Vagina (tissue), 2 donors: ENCODE measurements at regions not wholly inside any gene's neighbourhood (a gene's known extent, or its start where the extent isn't known, plus 50 kb on each side); places are given as distances from the start of the nearest gene placed in this dataset.

Source experiments
- DNase-seq, 2 donors: peaks; one replicate each; pipeline ENCODE4 v3.0.0-alpha.2; 2017; ENCODE audit errors: extremely low spot score in 2 of 2
- H3K27ac ChIP-seq: fragments of 200-600 bp; sonication (generic); one replicate; pipeline ENCODE4 v1.5.1; 2019
- H3K27me3 ChIP-seq: fragments of 200-600 bp; sonication (generic); one replicate; pipeline ENCODE4 v1.5.1; 2019
- H3K36me3 ChIP-seq, 2 donors: fragments of 200-600 bp; sonication (generic); one replicate each; pipeline ENCODE4 v1.5.1; 2017 to 2019
- H3K4me1 ChIP-seq: fragments of 200-600 bp; sonication (generic); one replicate; pipeline ENCODE4 v1.5.1; 2019
- H3K4me3 ChIP-seq, 2 donors: fragments of 200-600 bp; sonication (generic); 1 replicate in 1 of 2; 2 replicates in 1 of 2; pipeline ENCODE4 v1.5.1; 2016 to 2019
- H3K9me3 ChIP-seq: fragments of 200-600 bp; sonication (generic); one replicate; pipeline ENCODE4 v1.5.1; 2019
- CTCF ChIP-seq, 3 experiments: fragments of 450-650 bp in 2 of 3; fragments of 200-600 bp in 1 of 3; sonication (generic) in 1 of 3; IDR thresholded peaks; one replicate each; pipeline ENCODE4 v1.5.1; 2017 to 2019; ENCODE audit warnings: antibody characterized with exemption in 3 of 3, mild to moderate bottlenecking in 2 of 3, moderate library complexity in 2 of 3
- POLR2A ChIP-seq, 2 donors: fragments of 450-650 bp; IDR thresholded peaks; one replicate each; pipeline ENCODE4 v1.6.1; 2017; ENCODE audit warnings: antibody characterized with exemption in 2 of 2, mild to moderate bottlenecking in 2 of 2, moderate library complexity in 2 of 2
- POLR2AphosphoS5 ChIP-seq, 2 donors: sonication (generic); formaldehyde crosslinking; IDR thresholded peaks; one replicate each; pipeline ENCODE4 v1.9.0; 2017; ENCODE audit warnings: antibody characterized with exemption in 2 of 2, mild to moderate bottlenecking in 2 of 2, low read depth in 1 of 2; ENCODE audit not compliant: insufficient read depth in 1 of 2
- intact Hi-C: fragments of 100-400 bp; cut with DNase I; formaldehyde crosslinking; loops from one replicate; pipeline ENCODE4 v1.15.1; 2023

GRCh38 chr1:229759037-229759435, 133.0 kb downstream of the URB2 start:
- H3K27ac ChIP-seq, result no peak overlapping the region
- DNase-seq, result no peak
- no peaks in the 10 kb centered on the region for H3K27me3 ChIP-seq
- H3K4me1 ChIP-seq, result no peaks in the 10 kb centered on the region
- H3K4me3 ChIP-seq, result no peak overlapping the region
- intact Hi-C loops, result no loop called here
- H3K36me3 ChIP-seq, result no peaks in the 10 kb centered on the region
- no peaks in the 10 kb centered on the region for H3K9me3 ChIP-seq
- no peak for TF ChIP-seq CTCF (IDR thresholded peaks at IDR 0.05)
- TF ChIP-seq POLR2AphosphoS5 (IDR thresholded peaks at IDR 0.05; ENCODE audit: insufficient read depth in 1 of 2, low read depth in 1 of 2), result no peak
- TF ChIP-seq POLR2A (IDR thresholded peaks at IDR 0.05), result no peak

- Histone ChIP-seq H3K4me3 (no peak overlapping the region), H3K4me1 (no peaks in the 10 kb centered on the region), H3K36me3 (no peaks in the 10 kb centered on the region), H3K27ac (no peak overlapping the region), H3K9me3 (no peaks in the 10 kb centered on the region), H3K27me3 (no peaks in the 10 kb centered on the region)
- no peak for DNase-seq
- intact Hi-C loops, result no loop called here
- TF ChIP-seq POLR2AphosphoS5 (IDR thresholded peaks at IDR 0.05; ENCODE audit: insufficient read depth in 1 of 2, low read depth in 1 of 2) (no peak), POLR2A (IDR thresholded peaks at IDR 0.05) (no peak), CTCF (IDR thresholded peaks at IDR 0.05) (no peak)
Measured at GRCh38 chr1:229759586-229759985, 133.5 kb downstream of the URB2 start.

GRCh38 chr1:229760478-229760996, 134.5 kb downstream of the URB2 start:
- no peak for DNase-seq
- H3K27me3 ChIP-seq, result no peaks in the 10 kb centered on the region
- TF ChIP-seq POLR2AphosphoS5 (IDR thresholded peaks at IDR 0.05; ENCODE audit: insufficient read depth in 1 of 2, low read depth in 1 of 2) (no peak), POLR2A (IDR thresholded peaks at IDR 0.05) (no peak), CTCF (IDR thresholded peaks at IDR 0.05) (no peak)
- intact Hi-C loops, result no loop called here
- H3K36me3 ChIP-seq, result no peaks in the 10 kb centered on the region
- no peak overlapping the region for H3K4me3 ChIP-seq
- H3K27ac ChIP-seq, result no peak overlapping the region
- H3K9me3 ChIP-seq, result no peaks in the 10 kb centered on the region
- no peaks in the 10 kb centered on the region for H3K4me1 ChIP-seq

- no peaks in the 10 kb centered on the region for H3K27me3 ChIP-seq
- H3K27ac ChIP-seq, result no peak overlapping the region
- H3K4me3 ChIP-seq, result no peak overlapping the region
- no peaks in the 10 kb centered on the region for H3K36me3 ChIP-seq
- H3K9me3 ChIP-seq, result no peaks in the 10 kb centered on the region
- DNase-seq, result no peak
- H3K4me1 ChIP-seq, result no peaks in the 10 kb centered on the region
- TF ChIP-seq POLR2AphosphoS5 (IDR thresholded peaks at IDR 0.05; ENCODE audit: insufficient read depth in 1 of 2, low read depth in 1 of 2) (no peak), POLR2A (IDR thresholded peaks at IDR 0.05) (no peak), CTCF (IDR thresholded peaks at IDR 0.05) (no peak)
- intact Hi-C loops, result no loop called here
Measured at GRCh38 chr1:229762891-229763290, 136.8 kb downstream of the URB2 start.

GRCh38 chr1:229768232-229768631, 142.2 kb downstream of the URB2 start:
- TF ChIP-seq POLR2AphosphoS5 (IDR thresholded peaks at IDR 0.05; ENCODE audit: insufficient read depth in 1 of 2, low read depth in 1 of 2), result no peak
- no peak for TF ChIP-seq POLR2A (IDR thresholded peaks at IDR 0.05)
- no peak for TF ChIP-seq CTCF (IDR thresholded peaks at IDR 0.05)
- DNase-seq, result no peak
- intact Hi-C loops, result no loop called here
- no peaks in the 10 kb centered on the region for H3K36me3 ChIP-seq
- no peaks in the 10 kb centered on the region for H3K4me1 ChIP-seq
- no peaks in the 10 kb centered on the region for H3K27me3 ChIP-seq
- H3K27ac ChIP-seq, result no peak overlapping the region
- H3K4me3 ChIP-seq, result no peak overlapping the region
- no peaks in the 10 kb centered on the region for H3K9me3 ChIP-seq
